Astrocyte (in vitro differentiated cells and primary cell): ENCODE measurements at regions not wholly inside any gene's neighbourhood (a gene's known extent, or its start where the extent isn't known, plus 50 kb on each side); places are given as distances from the start of the nearest gene placed in this dataset.
A peak's percentile ranks its signal among the peaks of the same experiment; 100 is the strongest.

Experiments
- DNase-seq: peaks from one replicate; pipeline ENCODE4 v3.0.0-alpha.2; 2010; ENCODE audit warnings: low read depth
- FAIRE-seq: peaks from 2 replicates; lab custom pipeline; 2011; peaks lifted over from hg19 to GRCh38; lab: Jason Lieb, UNC
- H2AFZ ChIP-seq: 2 replicates; pipeline ENCODE4 v1.6.0; 2012; ENCODE audit warnings: low read depth, low read length, inconsistent platforms
- H3K27ac ChIP-seq: 2 replicates; pipeline ENCODE4 v1.5.1; 2011; ENCODE audit warnings: low read depth, low read length, inconsistent platforms
- H3K27me3 ChIP-seq: 2 replicates; pipeline ENCODE4 v1.6.0; 2011; ENCODE audit warnings: low read length, inconsistent platforms; ENCODE audit not compliant: insufficient read depth
- H3K36me3 ChIP-seq: 2 replicates; pipeline ENCODE4 v1.5.1; 2011; ENCODE audit warnings: low read length, inconsistent platforms; ENCODE audit not compliant: insufficient read depth
- H3K4me1 ChIP-seq: 2 replicates; pipeline ENCODE4 v1.5.1; 2011; ENCODE audit warnings: low read length, inconsistent platforms; ENCODE audit not compliant: insufficient read depth
- H3K4me2 ChIP-seq: 2 replicates; pipeline ENCODE4 v1.6.0; 2012; ENCODE audit warnings: low read length, inconsistent platforms
- H3K4me3 ChIP-seq: 2 replicates; pipeline ENCODE4 v1.5.1; 2011; ENCODE audit warnings: low read depth, mild to moderate bottlenecking, low read length, inconsistent platforms; ENCODE audit not compliant: insufficient read depth
- H3K79me2 ChIP-seq: 2 replicates; pipeline ENCODE4 v1.6.0; 2012; ENCODE audit warnings: mild to moderate bottlenecking, low read length, inconsistent platforms; ENCODE audit not compliant: insufficient read depth
- H3K9ac ChIP-seq: 2 replicates; pipeline ENCODE4 v1.6.0; 2012; ENCODE audit warnings: mild to moderate bottlenecking, low read length, inconsistent platforms
- H3K9me3 ChIP-seq: 2 replicates; pipeline ENCODE4 v1.5.1; 2012; ENCODE audit warnings: low read depth, mild to moderate bottlenecking, low read length, inconsistent platforms; ENCODE audit not compliant: insufficient read depth
- H4K20me1 ChIP-seq: 2 replicates; pipeline ENCODE4 v1.6.0; 2012; ENCODE audit warnings: low read length, inconsistent platforms; ENCODE audit not compliant: insufficient read depth
- H3K27ac Mint-ChIP-seq: one replicate; pipeline ENCODE4 v1.8.0; 2021; ENCODE audit warnings: mild to moderate bottlenecking, mixed read lengths; ENCODE audit not compliant: unreplicated experiment
- H3K27me3 Mint-ChIP-seq: one replicate; pipeline ENCODE4 v1.8.0; 2021; ENCODE audit warnings: low read depth, mixed read lengths; ENCODE audit not compliant: unreplicated experiment
- H3K36me3 Mint-ChIP-seq: one replicate; pipeline ENCODE4 v1.8.0; 2021; ENCODE audit warnings: low read depth, mixed read lengths; ENCODE audit not compliant: unreplicated experiment
- H3K4me1 Mint-ChIP-seq: one replicate; pipeline ENCODE4 v1.8.0; 2021; ENCODE audit warnings: low read depth, mixed read lengths; ENCODE audit not compliant: unreplicated experiment
- H3K4me3 Mint-ChIP-seq: one replicate; pipeline ENCODE4 v1.8.0; 2021; ENCODE audit warnings: mild to moderate bottlenecking, moderate library complexity, mixed read lengths; ENCODE audit not compliant: unreplicated experiment
- H3K9me3 Mint-ChIP-seq: one replicate; pipeline ENCODE4 v1.8.0; 2021; ENCODE audit warnings: mild to moderate bottlenecking, mixed read lengths; ENCODE audit not compliant: unreplicated experiment
- CTCF ChIP-seq: IDR thresholded peaks from 2 replicates; pipeline ENCODE4 v1.5.1; 2011; ENCODE audit warnings: low read depth, mild to moderate bottlenecking, inconsistent platforms, low read length, moderate library complexity; ENCODE audit not compliant: insufficient read depth
- EZH2 ChIP-seq: IDR thresholded peaks from 2 replicates; pipeline ENCODE4 v1.6.1; 2012; ENCODE audit warnings: mild to moderate bottlenecking, low read length, inconsistent platforms; ENCODE audit not compliant: insufficient read depth

- Mint-ChIP-seq H3K27ac (no peak overlapping the region), H3K36me3 (peaks cover 12% of the 10 kb centered on the region), H3K4me3 (no peak overlapping the region), H3K4me1 (peaks cover 19% of the 10 kb centered on the region), H3K9me3 (peaks cover 20% of the 10 kb centered on the region), H3K27me3 (peaks cover 5% of the 10 kb centered on the region)
- Histone ChIP-seq H3K27me3 (no peaks in the 10 kb centered on the region), H3K79me2 (no peaks in the 10 kb centered on the region), H4K20me1 (no peaks in the 10 kb centered on the region), H3K9me3 (peaks cover 4% of the 10 kb centered on the region), H3K27ac (peak overlapping the region; percentile 39), H3K36me3 (no peaks in the 10 kb centered on the region), H2AFZ (peak overlapping the region; percentile 8), H3K9ac (no peak overlapping the region), H3K4me2 (peak overlapping the region; percentile 46), H3K4me1 (peaks cover 32% of the 10 kb centered on the region), H3K4me3 (no peak overlapping the region)
- DNase-seq (peak; percentile 63), FAIRE-seq (no peak)
- TF ChIP-seq EZH2 (no peak), CTCF (no peak)
Measured at GRCh38 chr20:57076951-57077350, 189.5 kb downstream of the BMP7 start.

- peaks cover 12% of the 10 kb centered on the region for H3K36me3 Mint-ChIP-seq
- no peaks in the 10 kb centered on the region for H3K79me2 ChIP-seq
- H3K4me3 ChIP-seq = no peak overlapping the region
- no peaks in the 10 kb centered on the region for H3K36me3 ChIP-seq
- H4K20me1 ChIP-seq = no peaks in the 10 kb centered on the region
- no peak overlapping the region for H2AFZ ChIP-seq
- no peak overlapping the region for H3K4me2 ChIP-seq
- no peak overlapping the region for H3K4me3 Mint-ChIP-seq
- no peak overlapping the region for H3K27ac ChIP-seq
- H3K4me1 ChIP-seq = peaks cover 32% of the 10 kb centered on the region
- H3K9me3 ChIP-seq = peaks cover 4% of the 10 kb centered on the region
- peak; percentile 9 for FAIRE-seq
- peaks cover 20% of the 10 kb centered on the region for H3K9me3 Mint-ChIP-seq
- DNase-seq = no peak
- TF ChIP-seq CTCF (no peak), EZH2 (no peak)
- H3K27me3 Mint-ChIP-seq = peaks cover 4% of the 10 kb centered on the region
- H3K4me1 Mint-ChIP-seq = peaks cover 18% of the 10 kb centered on the region
- no peak overlapping the region for H3K27ac Mint-ChIP-seq
- H3K27me3 ChIP-seq = no peaks in the 10 kb centered on the region
- no peak overlapping the region for H3K9ac ChIP-seq
Measured at GRCh38 chr20:57078116-57078515, 188.3 kb downstream of the BMP7 start.
